Neutrophil (primary cell): ENCODE measurements at regions not wholly inside any gene's neighbourhood (a gene's known extent, or its start where the extent isn't known, plus 50 kb on each side); places are given as distances from the start of the nearest gene placed in this dataset.

Experiments used
- H3K27ac ChIP-seq: fragments of 200-600 bp; sonication (generic); 2 replicates; pipeline ENCODE4 v1.5.1; 2016; ENCODE audit warnings: mild to moderate bottlenecking, moderate library complexity
- H3K27me3 ChIP-seq: fragments of 200-600 bp; sonication (generic); 2 replicates; pipeline ENCODE4 v1.6.0; 2016; ENCODE audit warnings: mild to moderate bottlenecking
- H3K36me3 ChIP-seq: fragments of 200-600 bp; sonication (generic); 2 replicates; pipeline ENCODE4 v1.5.1; 2017
- H3K4me1 ChIP-seq, 2 experiments: fragments of 200-600 bp in 1 of 2; sonication (generic) in 1 of 2; 1 replicate in 1 of 2; 2 replicates in 1 of 2; pipeline versions ENCODE4 v1.5.1 to v1.6.1; 2013 to 2016; ENCODE audit warnings: low read depth in 1 of 2, low read length in 1 of 2, mild to moderate bottlenecking in 1 of 2, moderate library complexity in 1 of 2; ENCODE audit not compliant: control insufficient read depth in 1 of 2, insufficient read depth in 1 of 2
- H3K4me3 ChIP-seq, 2 experiments: fragments of 200-600 bp in 1 of 2; sonication (generic) in 1 of 2; 1 replicate in 1 of 2; 2 replicates in 1 of 2; pipeline ENCODE4 v1.5.1; 2013 to 2016; ENCODE audit warnings: low read depth in 1 of 2, low read length in 1 of 2, mild to moderate bottlenecking in 1 of 2, moderate library complexity in 1 of 2
- H3K9me3 ChIP-seq: fragments of 200-600 bp; sonication (generic); 2 replicates; pipeline ENCODE4 v1.5.1; 2016
- CTCF ChIP-seq: fragments of 200-600 bp; sonication (generic); IDR thresholded peaks from 2 replicates; pipeline ENCODE4 v1.5.1; 2016; ENCODE audit warnings: antibody characterized with exemption

GRCh38 chr1:207971331-207972219, 60.6 kb upstream of the CD34 start:
- no peak overlapping the region for H3K4me3 ChIP-seq
- peaks cover 12% of the 10 kb centered on the region for H3K27me3 ChIP-seq
- no peak for TF ChIP-seq CTCF
- peaks cover 0 to 8% of the 10 kb centered on the region in 2 experiments for H3K4me1 ChIP-seq
- H3K27ac ChIP-seq: no peak overlapping the region
- no peaks in the 10 kb centered on the region for H3K36me3 ChIP-seq
- H3K9me3 ChIP-seq: no peaks in the 10 kb centered on the region

- no peak overlapping the region for H3K27ac ChIP-seq
- peaks cover 13% of the 10 kb centered on the region for H3K27me3 ChIP-seq
- no peak for TF ChIP-seq CTCF
- no peaks in the 10 kb centered on the region for H3K36me3 ChIP-seq
- no peak overlapping the region for H3K4me3 ChIP-seq
- peaks cover 0 to 8% of the 10 kb centered on the region in 2 experiments for H3K4me1 ChIP-seq
- no peaks in the 10 kb centered on the region for H3K9me3 ChIP-seq
These were observed 59.7 kb upstream of the CD34 start for GRCh38 chr1:207970329-207971233.

DNA sequence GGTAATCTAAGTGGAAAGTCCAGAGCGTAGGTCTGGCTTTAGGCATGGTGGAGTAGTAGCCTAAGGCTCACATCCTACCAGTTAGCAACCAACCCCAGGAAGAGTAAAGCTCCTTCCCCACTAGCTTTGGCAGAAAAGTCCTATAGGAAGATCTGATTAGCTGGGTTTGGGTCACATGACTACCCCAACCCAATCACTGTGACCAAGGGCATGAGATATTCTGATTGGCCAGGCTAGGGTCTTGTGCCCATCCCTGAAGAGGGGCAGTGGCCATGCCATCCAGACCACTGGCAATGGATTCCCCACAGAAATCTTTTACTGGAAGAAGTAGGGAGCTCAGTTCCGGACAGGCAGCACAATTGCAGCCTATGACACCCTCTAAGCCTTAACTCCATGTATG, 58.6 kb upstream of the CD34 start:
- Histone ChIP-seq H3K9me3 (no peaks in the 10 kb centered on the region), H3K27ac (no peak overlapping the region), H3K36me3 (no peaks in the 10 kb centered on the region), H3K4me1 (peaks cover 0 to 8% of the 10 kb centered on the region in 2 experiments), H3K27me3 (peaks cover 23% of the 10 kb centered on the region), H3K4me3 (no peak overlapping the region)
- no peak for TF ChIP-seq CTCF

GRCh38 chr1:207968521-207969009, 57.6 kb upstream of the CD34 start:
- no peak overlapping the region for H3K4me3 ChIP-seq
- no peak overlapping the region for H3K27ac ChIP-seq
- H3K9me3 ChIP-seq: no peaks in the 10 kb centered on the region
- no peak for TF ChIP-seq CTCF
- no peaks in the 10 kb centered on the region for H3K36me3 ChIP-seq
- H3K4me1 ChIP-seq: peaks cover 4 to 13% of the 10 kb centered on the region in 2 experiments
- H3K27me3 ChIP-seq: peaks cover 29% of the 10 kb centered on the region

GRCh38 chr1:207967703-207968102, 56.8 kb upstream of the CD34 start:
- peaks cover 9 to 18% of the 10 kb centered on the region in 2 experiments for H3K4me1 ChIP-seq
- no peaks in the 10 kb centered on the region for H3K9me3 ChIP-seq
- no peaks in the 10 kb centered on the region for H3K36me3 ChIP-seq
- H3K27me3 ChIP-seq: peaks cover 25% of the 10 kb centered on the region
- no peak overlapping the region for H3K4me3 ChIP-seq
- TF ChIP-seq CTCF: no peak
- H3K27ac ChIP-seq: no peak overlapping the region
